ENCODE measurements at regions not wholly inside any gene's neighbourhood (a gene's known extent, or its start where the extent isn't known, plus 50 kb on each side); places are given as distances from the start of the nearest gene placed in this dataset.
"Not testable (repeated sequence)": the region's sequence is repeated elsewhere in the genome, so short reads cannot be mapped to it uniquely, and the experiment has no call there.

GRCh38 chr16:52799149-52799548 is 252.2 kb upstream of the TOX3 start:
- DNase-seq (ENCODE audit: low read depth in 3 of 3) = no peak

- no peak for DNase-seq (ENCODE audit: low read depth in 3 of 3)
These were observed 240.8 kb upstream of the TOX3 start for GRCh38 chr16:52787709-52788108.

GRCh38 chr16:52786091-52786490 is 239.1 kb upstream of the TOX3 start:
- no peak for DNase-seq (ENCODE audit: low read depth in 3 of 3)

GRCh38 chr16:52785653-52786052 is 238.7 kb upstream of the TOX3 start:
- no peak for DNase-seq (ENCODE audit: low read depth in 3 of 3)

- DNase-seq (ENCODE audit: low read depth in 3 of 3) = no peak
These were observed 236.7 kb upstream of the TOX3 start for GRCh38 chr16:52783616-52784015.

GRCh38 chr16:52781005-52781630 is 234.2 kb upstream of the TOX3 start:
- DNase-seq (ENCODE audit: low read depth in 3 of 3) = no peak

GRCh38 chr16:52773026-52773425 is 226.1 kb upstream of the TOX3 start:
- no peak for DNase-seq (ENCODE audit: low read depth in 3 of 3)

- DNase-seq (ENCODE audit: low read depth in 3 of 3) = no peak
These were observed 223.9 kb upstream of the TOX3 start for GRCh38 chr16:52770828-52771227.

GRCh38 chr16:52758473-52758855 is 211.5 kb upstream of the TOX3 start:
- no peak for DNase-seq (ENCODE audit: low read depth in 3 of 3)

- DNase-seq (ENCODE audit: low read depth in 3 of 3) = no peak
These were observed 211.0 kb upstream of the TOX3 start for GRCh38 chr16:52757746-52758472.

- no peak for DNase-seq (ENCODE audit: low read depth in 3 of 3)
These were observed 210.0 kb upstream of the TOX3 start for GRCh38 chr16:52756812-52757517.

GRCh38 chr16:52755396-52755795 is 208.5 kb upstream of the TOX3 start:
- DNase-seq (ENCODE audit: low read depth in 3 of 3) = no peak

- no peak for DNase-seq (ENCODE audit: low read depth in 3 of 3)
These were observed 204.1 kb upstream of the TOX3 start for GRCh38 chr16:52751035-52751434.

GRCh38 chr16:52748741-52749140 is 201.8 kb upstream of the TOX3 start:
- no peak for DNase-seq (ENCODE audit: low read depth in 3 of 3)

- no peak for DNase-seq (ENCODE audit: low read depth in 3 of 3)
These were observed 200.2 kb upstream of the TOX3 start for GRCh38 chr16:52747088-52747595.

GRCh38 chr16:52743707-52744106 is 196.8 kb upstream of the TOX3 start:
- DNase-seq (ENCODE audit: low read depth in 3 of 3) = no peak

GRCh38 chr16:52742608-52743170 is 195.7 kb upstream of the TOX3 start:
- DNase-seq (ENCODE audit: low read depth in 3 of 3) = no peak

GRCh38 chr16:52742052-52742451 is 195.1 kb upstream of the TOX3 start:
- no peak for DNase-seq (ENCODE audit: low read depth in 3 of 3)

GRCh38 chr16:52741351-52741750 is 194.4 kb upstream of the TOX3 start:
- no peak for DNase-seq (ENCODE audit: low read depth in 3 of 3)

- DNase-seq (ENCODE audit: low read depth in 3 of 3) = no peak
These were observed 193.8 kb upstream of the TOX3 start for GRCh38 chr16:52740766-52741165.

GRCh38 chr16:52740333-52740732 is 193.4 kb upstream of the TOX3 start:
- no peak for DNase-seq (ENCODE audit: low read depth in 3 of 3)

- not testable (repeated sequence) for DNase-seq (ENCODE audit: low read depth in 3 of 3)
These were observed 192.0 kb upstream of the TOX3 start for GRCh38 chr16:52738992-52739391.
